ENCODE measurements at regions not wholly inside any gene's neighbourhood (a gene's known extent, or its start where the extent isn't known, plus 50 kb on each side); places are given as distances from the start of the nearest gene placed in this dataset.
"Not testable (repeated sequence)": the region's sequence is repeated elsewhere in the genome, so short reads cannot be mapped to it uniquely, and the experiment has no call there.

DNA sequence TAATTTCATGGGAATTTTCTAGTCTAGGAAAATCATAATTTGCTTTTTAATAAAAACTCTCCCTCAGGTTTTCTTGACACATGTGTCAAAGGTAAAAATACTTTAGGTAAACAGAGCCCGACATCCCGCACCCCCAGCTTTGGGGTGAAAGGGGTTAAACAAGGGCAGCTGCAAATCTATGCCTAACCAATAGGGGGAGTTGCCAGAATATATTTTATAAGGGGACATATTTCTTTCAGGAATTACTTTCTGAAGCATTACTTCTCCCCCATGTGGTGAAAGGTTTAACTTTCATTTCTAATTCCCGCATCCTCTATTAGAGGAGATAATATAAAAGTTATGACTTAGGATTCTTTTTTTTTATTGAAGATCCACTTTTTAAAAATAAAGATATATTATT, 53.9 kb upstream of the HEPH start:
- DNase-seq, result peak in 1 of 2 experiments; percentile 4

DNA sequence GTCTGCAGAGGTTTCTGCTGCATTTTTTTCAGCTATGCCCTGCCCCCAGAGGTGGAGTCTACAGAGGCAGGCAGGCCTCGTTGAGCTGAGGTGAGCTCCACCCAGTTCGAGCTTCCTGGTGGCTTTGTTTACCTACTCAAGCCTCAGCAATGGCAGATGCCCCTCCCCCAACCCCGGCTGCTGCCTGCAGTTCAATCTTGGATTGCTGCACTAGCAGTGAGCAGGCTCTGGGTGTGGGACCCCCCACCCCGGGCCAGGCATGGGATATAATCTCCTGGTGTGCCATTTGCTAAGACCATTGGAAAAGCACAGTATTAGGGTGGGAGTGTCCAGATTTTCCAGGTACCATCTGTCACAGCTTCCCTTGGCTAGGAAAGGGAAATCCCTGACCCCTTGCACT, 56.2 kb upstream of the HEPH start:
- DNase-seq, result not testable (repeated sequence)

GRCh38 chrX:66102398-66102797, 61.6 kb upstream of the HEPH start:
- DNase-seq, result not testable (repeated sequence)

DNA sequence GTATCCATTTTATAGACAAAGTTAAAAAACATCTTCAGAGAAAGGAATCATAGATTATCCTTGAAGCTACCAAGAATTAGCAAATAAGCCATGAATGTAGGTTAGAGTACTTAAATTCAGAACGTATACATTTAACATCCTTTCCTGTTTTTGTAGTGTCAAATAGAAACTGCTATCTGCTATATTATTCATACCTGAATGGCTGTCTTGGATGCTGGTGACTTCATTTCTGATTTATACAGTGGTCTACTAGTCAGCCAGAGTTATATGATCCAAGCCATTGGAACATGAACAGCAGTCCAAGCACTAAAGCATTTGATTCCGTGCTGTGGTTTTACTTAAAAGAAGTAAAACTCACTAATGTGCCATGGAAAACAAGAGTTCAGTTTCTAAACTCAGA, 58.3 kb upstream of the VSIG4 start:
- no peak for DNase-seq

DNA sequence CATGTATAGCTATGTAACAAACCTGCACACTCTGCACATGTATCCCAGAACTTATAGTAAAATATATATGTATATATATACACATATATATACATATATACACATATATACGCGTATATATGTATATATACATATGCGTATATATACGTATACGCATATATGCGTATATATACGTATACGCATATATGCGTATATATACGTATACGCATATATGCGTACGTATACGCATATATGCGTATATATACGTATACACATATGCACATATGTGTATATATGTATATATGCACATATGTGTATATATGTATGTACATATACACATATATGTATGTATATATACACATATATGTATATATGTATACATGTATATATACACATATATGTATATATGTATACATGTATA, 57.1 kb upstream of the VSIG4 start:
- DNase-seq, result not testable (repeated sequence)

DNA sequence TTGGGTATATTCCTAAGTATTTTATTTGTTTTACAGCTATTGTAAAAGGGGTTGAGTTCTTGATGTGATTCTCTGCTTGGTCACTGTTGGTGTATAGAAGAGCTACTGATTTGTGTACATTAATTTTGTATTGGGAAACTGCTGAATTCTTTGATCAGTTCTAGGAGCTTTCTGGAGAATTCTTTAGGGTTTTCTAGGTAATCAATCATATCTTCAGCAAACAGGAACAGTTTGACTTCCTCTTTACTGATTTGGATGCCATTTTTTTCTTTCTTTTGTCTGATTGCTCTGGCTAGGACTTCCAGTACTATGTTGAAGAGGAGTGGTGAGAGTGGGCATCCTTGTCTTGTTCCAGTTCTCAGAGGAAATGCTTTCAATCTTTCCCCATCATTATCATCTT, 50.1 kb upstream of the VSIG4 start:
- not testable (repeated sequence) for DNase-seq

Data from activated CD4-positive, alpha-beta T cell treated with anti-CD3 and anti-CD28 coated beads, Interleukin-2, amount 50 U/mL, for 48 hours (primary cell).